Ishikawa (cell line): ENCODE measurements at regions not wholly inside any gene's neighbourhood (a gene's known extent, or its start where the extent isn't known, plus 50 kb on each side); places are given as distances from the start of the nearest gene placed in this dataset.

Experiments used
- CEBPB ChIP-seq: IDR thresholded peaks from 2 replicates; pipeline ENCODE4 v1.6.1; 2012
- CREB1 ChIP-seq: IDR thresholded peaks from 2 replicates; pipeline ENCODE4 v1.6.1; 2012; ENCODE audit warnings: low read depth
- EP300 ChIP-seq: IDR thresholded peaks from 2 replicates; pipeline ENCODE4 v1.6.1; 2012; ENCODE audit warnings: borderline replicate concordance
- MAX ChIP-seq: IDR thresholded peaks from 2 replicates; pipeline ENCODE4 v1.6.1; 2012
- NFIC ChIP-seq: IDR thresholded peaks from 2 replicates; pipeline ENCODE4 v1.6.1; 2012
- RAD21 ChIP-seq: IDR thresholded peaks from 2 replicates; pipeline ENCODE4 v1.6.1; 2012; ENCODE audit warnings: low read depth
- REST ChIP-seq: IDR thresholded peaks from 2 replicates; pipeline ENCODE4 v1.6.1; 2012; ENCODE audit warnings: low read depth, mild to moderate bottlenecking
- TAF1 ChIP-seq: IDR thresholded peaks from 2 replicates; pipeline ENCODE4 v1.6.1; 2012; ENCODE audit warnings: low read depth, mild to moderate bottlenecking
- TCF12 ChIP-seq: IDR thresholded peaks from 2 replicates; pipeline ENCODE4 v1.6.1; 2012; ENCODE audit warnings: low read depth
- ZBTB7A ChIP-seq: IDR thresholded peaks from 2 replicates; pipeline ENCODE4 v1.6.1; 2012; ENCODE audit warnings: low read depth

- no peak for TF ChIP-seq EP300
- no peak for TF ChIP-seq MAX
- no peak for TF ChIP-seq TAF1
- no peak for TF ChIP-seq TCF12
- no peak for TF ChIP-seq REST
- TF ChIP-seq CREB1 = no peak
- TF ChIP-seq ZBTB7A = no peak
- no peak for TF ChIP-seq CEBPB
- no peak for TF ChIP-seq RAD21
- TF ChIP-seq NFIC = no peak
These were observed 174.9 kb upstream of the LINGO1 start for GRCh38 chr15:77807611-77808010.
